ENCODE measurements at regions not wholly inside any gene's neighbourhood (a gene's known extent, or its start where the extent isn't known, plus 50 kb on each side); places are given as distances from the start of the nearest gene placed in this dataset.

DNA sequence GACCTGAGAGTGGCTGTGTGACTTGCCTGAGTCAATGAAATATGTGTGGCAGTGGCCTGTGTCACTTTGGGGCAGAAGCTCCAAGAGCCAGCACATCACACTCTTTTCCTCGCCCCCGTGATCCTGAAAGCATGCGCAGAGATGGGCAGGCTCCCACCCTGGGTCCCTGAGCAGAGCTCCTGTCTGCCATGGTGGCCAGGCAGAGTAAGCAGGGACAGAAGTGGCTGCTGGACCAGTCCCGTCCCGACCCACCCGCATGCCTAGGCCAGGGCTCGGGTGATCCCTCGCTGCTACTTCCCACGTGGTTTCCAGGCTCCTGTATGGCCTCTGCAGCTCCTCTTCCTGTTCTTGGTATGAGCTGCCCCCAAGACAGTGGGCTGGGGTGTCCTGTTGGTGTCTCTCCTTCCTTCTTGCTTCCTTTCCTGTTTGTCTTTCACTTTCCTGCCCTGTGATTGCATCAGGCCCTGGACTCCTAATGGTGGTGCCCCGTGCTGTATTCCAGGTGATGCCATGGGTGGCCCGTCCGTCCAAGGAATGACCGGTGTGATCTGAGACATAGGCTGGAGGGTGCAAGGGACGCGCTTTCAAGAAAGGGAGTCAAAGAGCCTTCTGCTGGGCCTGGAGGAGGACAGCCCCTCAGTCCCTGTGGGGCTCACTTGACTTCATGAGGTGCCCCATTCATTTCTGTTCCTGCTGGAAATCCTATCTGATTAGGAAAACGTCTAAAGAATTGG, 71.4 kb upstream of the SHH start:
- Histone ChIP-seq H3K27ac (no peak overlapping the region), H3K4me3 (no peak overlapping the region)

DNA sequence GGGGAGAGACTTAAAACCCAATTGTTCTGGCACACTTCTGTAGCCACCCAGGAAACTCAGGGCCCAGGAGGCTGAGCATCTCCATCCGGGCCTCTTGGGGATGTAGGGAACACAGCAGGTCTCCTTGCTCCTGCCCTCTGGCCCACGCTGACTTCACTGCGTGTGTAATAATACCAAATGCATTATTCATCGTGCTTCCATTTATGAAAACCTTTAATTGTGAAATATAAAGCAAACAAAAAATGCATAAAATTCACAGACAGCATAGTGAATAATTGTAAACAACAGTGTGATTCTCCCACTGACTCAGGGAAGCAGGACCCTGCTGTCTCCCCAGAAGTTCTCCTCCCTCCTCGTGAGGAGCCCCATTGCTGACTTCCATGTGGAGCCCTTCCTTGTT, 70.3 kb upstream of the SHH start:
- Histone ChIP-seq H3K27ac (no peak overlapping the region), H3K4me3 (no peak overlapping the region)

DNA sequence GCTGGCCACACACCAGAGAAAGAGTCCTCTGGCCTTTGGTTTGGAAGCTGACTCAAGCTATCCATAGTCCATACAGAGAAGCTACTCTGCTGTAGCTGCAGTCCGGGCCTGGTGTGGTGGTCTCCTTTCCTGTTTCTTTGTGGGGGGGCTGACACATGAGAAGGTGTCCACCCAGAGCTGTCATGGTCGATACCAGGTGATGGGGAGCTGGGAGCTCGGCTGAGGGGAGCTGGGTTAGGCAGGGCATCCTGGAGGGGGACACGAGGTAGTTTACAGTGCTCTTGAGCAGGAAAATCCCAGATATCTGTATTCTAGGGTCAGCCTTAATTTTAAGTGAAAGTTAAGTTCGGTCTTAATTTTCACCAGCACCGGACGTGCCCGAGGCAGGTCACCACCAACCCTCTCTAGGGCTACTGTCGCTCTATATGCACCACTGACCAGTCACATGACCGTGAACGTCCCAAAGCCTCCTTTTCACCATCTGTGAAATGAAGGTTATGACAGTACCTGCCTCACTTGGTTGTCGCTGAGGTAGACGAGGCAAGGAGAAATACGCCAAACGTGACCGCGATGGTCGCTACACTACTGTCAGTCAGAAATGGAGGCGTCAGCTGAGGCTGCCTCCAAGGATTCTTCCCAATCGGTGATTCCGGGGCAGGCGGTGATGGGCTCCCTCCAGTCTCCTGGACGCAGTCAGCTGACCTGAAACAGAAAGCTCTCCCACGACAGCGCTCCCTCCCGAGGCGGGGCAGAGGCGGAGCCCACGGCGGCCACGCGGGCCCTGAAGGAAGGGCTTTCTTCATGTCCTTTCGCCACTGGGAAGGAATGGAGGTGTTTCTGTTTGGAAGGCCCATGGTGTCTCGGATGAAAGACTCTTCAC, 69.4 kb upstream of the SHH start:
- H3K4me3 ChIP-seq, result no peak overlapping the region
- no peak overlapping the region for H3K27ac ChIP-seq

DNA sequence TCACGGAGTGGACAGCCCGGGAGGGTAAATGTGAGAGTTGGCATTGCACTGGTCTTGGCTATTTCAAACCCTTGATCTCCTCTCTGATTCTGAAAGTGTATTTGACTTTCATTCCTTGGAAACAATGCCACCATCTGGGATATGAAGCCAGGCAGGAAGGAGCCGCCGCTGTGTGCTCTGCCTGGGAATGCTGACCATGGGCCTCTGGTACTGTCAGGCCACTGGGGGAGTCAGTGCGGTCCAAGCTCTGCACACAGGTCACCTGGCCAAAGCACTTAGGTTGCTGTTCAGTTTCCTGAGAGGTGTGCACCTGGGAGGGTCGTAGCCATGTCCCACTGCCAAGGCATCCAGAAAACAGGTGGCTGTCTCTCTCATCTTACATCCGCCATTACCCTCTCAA, 68.5 kb upstream of the SHH start:
- Histone ChIP-seq H3K27ac (no peak overlapping the region), H3K4me3 (no peak overlapping the region)

DNA sequence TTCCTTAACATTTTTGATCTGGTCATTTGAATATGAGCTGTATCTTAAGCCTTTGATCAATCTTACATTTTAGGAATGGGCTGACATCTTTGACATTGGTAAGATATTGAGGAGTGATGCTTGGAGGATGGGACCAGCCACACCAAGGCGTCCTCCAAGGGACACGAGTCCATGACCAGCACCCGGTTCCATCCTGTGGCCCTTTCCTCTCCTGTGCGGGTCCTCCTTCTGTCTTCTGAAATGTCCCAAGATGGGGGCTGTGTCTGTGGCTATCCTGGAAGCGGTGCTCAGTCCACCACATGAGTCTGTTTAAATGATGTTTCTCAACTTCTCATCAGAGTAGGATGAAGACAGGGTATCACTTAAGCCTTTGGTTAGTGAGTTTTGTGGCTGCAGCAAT, 67.3 kb upstream of the SHH start:
- no peak overlapping the region for H3K4me3 ChIP-seq
- no peak overlapping the region for H3K27ac ChIP-seq

DNA sequence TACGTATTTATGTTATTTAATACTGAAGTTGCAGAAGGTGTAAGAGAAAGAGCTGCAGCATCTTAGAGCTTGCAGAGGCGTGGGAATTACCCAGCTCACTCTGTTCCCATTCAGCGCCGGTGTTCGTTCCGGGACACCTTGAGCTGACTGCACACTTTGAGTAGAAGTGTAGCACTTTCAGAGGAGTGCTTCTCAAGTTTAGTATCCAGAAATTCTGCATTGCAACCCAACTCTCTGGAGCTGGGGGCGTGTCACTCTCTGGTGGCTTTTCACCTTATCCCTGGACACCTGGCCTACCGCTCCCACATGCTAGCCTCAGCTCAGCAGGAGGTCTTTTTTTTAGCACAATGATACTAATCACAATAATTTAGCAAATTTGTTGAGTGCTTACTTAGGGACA, 66.4 kb upstream of the SHH start:
- no peak overlapping the region for H3K4me3 ChIP-seq
- no peak overlapping the region for H3K27ac ChIP-seq

DNA sequence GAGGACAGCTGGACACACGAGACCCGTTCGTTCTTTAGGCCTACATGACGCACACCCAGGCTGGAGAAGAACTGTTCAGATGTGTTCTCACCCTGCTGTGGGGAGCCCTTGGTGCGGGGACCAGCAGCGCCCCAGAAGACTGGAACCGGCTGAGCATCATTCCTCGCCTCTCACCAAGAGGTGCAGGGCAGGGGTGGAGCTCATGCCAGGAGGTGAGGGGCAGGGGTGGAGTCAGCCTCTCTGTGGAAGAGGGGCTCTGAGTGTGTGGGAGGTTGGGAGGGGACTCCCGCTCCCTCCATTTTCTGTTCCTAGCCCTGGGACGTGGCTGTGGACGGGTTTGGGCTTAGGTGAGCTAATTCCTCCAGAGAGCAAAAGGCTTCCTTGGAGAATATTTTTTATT, 66.0 kb upstream of the SHH start:
- Histone ChIP-seq H3K4me3 (no peak overlapping the region), H3K27ac (no peak overlapping the region)

DNA sequence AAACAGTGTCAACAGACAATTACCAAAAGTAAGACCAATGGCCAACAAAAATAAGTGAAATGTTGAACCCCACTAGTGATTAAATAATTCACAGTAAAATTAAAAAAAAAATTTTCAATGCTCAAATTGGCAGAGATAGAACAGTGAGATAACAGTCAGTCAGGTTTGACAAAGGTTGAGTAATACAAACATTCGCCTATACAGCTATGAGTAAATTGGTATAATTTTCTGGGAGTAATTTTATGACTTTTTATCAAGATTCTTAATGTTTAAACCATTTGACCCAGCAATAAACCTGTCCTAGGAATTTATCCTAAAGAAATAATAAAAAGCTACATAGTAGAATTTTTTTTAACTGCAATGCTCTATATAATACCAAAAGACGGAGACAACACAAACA, 64.9 kb upstream of the SHH start:
- Histone ChIP-seq H3K4me3 (no peak overlapping the region), H3K27ac (no peak overlapping the region)

DNA sequence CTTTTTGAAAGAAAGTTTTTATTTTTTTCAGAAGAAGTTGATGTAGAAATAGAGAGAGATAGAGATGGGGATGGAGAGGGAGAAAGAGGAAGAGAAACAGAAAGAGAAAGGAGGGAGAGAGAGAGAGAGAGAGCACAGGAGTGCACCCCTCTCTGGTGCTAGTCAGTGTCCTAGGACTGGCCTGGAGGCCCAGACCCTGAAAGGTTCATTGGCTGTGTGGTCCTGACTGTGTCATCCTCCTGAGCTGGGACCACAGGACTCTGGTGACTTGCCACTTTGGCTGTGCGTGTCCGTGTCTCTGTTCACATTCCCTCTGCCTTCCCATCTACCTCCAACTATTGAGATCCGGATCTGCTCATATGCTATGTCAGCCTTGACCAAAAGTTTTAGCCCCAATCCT, 62.1 kb upstream of the SHH start:
- no peak overlapping the region for H3K4me3 ChIP-seq
- H3K27ac ChIP-seq, result no peak overlapping the region

DNA sequence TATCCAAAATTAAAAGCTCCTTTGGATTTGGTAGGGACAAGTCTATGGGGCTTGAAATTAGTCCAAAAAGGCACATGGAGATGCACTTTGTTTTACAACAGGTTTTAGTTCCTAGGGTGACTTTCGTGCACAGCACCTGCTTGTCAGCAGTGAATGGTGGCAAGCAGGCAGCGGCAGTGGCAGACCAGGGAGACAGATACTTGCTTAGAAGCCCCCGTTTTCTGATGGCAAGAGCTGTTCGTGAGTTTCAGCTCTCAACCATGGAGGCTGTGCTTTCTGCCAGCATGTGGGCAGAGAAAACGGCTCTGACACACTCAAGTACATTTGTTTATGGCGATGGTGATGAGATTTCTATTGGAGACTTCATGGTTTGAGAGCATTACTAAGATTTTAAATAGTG, 61.7 kb upstream of the SHH start:
- H3K27ac ChIP-seq, result no peak overlapping the region
- no peak overlapping the region for H3K4me3 ChIP-seq

DNA sequence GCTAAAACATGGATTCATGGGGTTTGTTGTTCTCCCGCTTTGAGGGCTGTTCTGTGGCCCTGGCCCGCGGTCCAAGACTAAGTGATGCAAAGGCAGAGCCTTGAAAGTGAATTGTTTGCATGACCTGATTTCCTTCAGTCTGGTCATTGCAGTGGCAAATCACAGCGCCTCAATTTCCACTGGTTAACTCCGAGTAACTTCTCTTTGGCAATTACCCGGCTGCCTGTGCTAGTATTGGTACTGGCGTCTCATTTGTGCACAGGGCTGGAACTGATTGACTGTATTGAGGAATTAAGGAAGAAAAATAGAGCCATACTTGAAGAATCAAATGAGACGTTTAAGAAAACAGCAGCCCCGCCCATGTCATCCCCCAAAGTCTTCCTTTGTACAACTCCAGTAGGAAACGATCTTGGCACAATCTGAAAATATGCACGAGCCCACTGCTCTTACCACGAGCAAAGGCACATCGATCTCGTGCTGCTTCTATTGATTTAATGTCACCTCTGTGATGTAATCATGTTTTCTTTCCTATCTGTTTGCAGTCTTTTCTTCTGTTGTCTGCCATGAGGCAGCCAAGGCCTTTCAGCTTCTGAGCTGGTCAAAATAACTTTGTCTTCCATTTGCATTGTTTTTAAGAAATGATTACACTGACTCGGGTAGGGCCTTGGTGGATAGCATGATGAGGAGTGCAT, 60.6 kb upstream of the SHH start:
- Histone ChIP-seq H3K27ac (no peak overlapping the region), H3K4me3 (no peak overlapping the region)

DNA sequence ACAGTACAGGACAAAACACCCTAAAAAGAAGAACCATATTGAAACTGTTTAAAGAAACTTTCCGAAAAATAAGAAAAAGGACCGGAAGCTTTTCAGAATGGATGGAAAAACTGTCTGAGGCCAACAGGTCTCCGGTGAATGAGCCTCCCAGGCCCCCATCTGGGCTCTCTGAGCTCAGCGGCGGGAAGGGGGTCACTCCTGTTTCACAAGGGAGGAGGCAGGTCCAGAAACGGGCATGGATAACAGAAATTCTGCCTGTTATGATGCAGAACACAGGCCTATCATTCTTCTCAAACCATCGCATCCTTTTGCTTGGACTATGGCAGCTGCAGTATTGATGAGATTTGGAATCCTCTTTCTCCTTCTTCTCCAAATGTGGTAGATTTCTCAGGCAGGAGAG, 58.9 kb upstream of the SHH start:
- no peak overlapping the region for H3K4me3 ChIP-seq
- no peak overlapping the region for H3K27ac ChIP-seq

DNA sequence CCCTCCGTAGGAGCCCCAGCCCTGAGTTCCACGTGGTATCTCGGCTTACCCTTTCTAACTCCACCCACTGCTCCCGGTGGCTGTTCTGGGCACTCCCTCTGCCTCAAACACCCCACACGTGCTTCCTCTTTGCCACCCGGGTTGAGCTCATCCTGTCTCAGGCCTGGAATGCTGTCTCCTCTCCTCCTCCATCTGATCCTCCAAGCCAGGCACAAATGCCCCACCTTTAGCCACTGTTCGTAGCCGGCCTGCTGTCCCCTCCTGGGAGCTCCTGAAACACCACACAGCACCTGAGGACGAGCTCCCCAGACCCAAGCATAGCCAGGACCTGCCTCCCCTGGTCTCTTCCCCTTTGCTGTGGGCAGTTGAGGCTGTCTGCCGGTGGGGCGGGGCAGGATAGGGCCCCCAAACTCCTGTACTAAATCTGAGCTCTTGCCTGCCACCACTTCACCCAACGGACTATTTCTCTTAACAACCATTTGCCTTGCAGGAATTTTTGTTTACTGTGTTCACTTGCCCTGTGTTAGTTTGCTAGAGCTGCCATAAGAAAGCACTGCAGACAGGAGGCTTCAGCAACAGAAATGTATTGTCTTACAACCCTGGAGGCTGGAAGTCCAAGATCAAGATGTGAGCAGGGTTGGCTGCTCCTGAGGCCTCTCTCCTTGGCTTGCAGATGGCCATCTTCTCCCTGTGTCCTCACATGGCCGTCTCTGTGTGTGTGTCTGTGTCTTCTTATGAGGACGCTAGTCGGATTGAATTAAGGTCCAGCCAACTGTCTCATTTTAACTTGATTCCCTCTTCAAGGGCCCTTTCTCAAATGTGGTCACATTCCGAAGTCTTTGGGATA, 58.3 kb upstream of the SHH start:
- Histone ChIP-seq H3K4me3 (no peak overlapping the region), H3K27ac (no peak overlapping the region)

DNA sequence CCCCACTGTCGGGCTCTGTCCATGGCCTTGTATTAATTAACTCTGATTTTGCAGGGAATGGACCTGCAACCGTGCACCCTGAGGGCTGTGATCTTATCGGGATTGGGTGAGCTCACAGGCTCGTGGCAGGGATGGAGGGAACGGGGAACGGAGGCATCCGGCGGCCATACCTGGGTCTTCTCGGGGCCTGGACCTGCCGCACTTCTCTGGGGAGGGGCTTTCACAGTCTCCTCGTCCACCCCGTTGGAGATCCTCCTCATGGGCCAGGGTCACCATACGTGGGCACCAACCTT, 57.5 kb upstream of the SHH start:
- H3K4me3 ChIP-seq, result no peak overlapping the region
- no peak overlapping the region for H3K27ac ChIP-seq

DNA sequence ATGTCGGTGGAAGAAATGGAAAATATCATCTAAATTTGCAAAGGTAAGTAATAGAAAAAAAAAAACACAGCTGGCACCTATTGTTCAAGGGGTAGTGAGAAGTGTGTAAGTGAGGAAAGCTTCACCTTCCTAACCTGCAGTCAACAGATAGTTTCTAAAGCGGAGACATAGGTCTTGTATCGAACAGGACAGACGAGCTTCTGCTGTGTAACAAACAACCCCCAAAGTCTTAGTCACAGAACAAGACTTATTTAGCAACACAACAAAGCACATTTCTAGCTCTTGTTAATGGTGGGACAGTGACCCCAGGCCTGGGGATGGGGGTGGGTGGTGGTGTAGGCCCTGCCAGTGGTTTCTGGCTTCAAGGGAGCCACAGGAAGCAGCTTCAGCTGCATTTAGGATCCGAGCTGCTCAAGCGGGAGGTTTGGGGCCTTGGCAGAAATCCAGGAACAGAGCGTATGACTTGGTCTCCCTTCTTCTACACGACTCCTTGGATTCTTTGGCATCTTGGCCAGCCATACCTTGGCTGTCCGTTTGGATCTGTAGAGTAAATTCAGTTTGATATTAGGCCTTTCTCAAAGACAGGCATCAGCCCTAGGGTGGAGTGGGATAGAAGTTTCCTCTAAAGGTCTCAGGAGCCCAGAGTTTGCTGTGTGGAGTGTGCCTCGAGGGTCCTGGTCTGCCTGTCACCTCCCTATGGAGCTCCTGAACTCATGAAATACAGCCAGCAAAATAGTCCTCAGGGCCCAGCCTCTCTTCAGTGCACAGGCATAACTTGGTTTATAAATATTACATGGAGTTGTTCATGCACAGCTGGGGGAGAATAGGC, 56.9 kb upstream of the SHH start:
- Histone ChIP-seq H3K27ac (no peak overlapping the region), H3K4me3 (no peak overlapping the region)

DNA sequence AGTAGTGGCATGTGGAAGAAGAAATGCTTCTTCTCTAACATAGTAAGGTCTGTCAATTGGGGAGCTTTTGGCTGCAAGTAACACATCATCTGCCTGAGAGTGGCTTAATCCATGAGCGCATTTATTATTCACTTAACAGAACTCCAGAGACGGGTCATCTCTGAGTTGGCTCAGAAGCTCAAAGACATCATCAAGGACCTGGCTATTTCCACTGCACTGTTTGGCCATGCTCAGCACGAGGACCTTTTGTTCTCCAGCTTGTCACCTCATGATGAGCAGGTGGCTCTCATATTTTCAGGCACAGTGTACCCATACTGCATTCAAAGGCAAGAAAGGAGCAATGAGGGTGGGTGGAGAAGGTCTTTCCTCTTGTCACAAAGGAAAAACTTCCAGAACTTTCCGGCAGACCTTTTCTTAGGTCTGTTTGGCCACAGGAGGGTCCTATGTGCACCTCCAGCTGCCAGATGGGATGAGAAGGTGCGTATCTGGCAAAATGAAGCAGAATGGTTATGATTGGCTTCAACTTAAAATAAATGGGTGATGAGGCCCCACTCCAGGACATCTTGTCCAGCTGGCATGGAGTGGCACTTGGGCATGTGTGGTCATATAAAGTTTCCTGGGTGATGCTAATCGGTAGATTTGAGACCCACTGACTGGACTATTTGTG, 55.6 kb upstream of the SHH start:
- Histone ChIP-seq H3K27ac (no peak overlapping the region), H3K4me3 (no peak overlapping the region)

DNA sequence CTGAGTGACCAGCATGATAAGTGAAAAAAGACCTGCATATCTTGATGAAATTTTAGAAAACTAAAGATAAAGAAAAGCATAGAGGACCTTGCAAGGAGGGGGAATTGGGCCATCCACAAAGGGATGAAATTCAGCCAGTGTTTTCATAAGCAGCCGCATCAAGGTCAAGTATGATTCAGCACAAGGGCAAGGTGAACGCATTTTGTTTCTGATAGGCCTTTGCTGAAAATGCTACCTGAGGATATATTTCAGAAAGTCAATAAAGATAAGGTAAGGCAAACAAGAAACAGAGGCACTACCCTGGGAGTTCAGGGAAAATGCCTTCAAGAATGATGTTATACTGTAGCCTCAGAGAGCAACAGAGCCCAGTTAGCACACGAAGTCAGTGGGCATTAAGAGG, 55.0 kb upstream of the SHH start:
- no peak overlapping the region for H3K27ac ChIP-seq
- no peak overlapping the region for H3K4me3 ChIP-seq

DNA sequence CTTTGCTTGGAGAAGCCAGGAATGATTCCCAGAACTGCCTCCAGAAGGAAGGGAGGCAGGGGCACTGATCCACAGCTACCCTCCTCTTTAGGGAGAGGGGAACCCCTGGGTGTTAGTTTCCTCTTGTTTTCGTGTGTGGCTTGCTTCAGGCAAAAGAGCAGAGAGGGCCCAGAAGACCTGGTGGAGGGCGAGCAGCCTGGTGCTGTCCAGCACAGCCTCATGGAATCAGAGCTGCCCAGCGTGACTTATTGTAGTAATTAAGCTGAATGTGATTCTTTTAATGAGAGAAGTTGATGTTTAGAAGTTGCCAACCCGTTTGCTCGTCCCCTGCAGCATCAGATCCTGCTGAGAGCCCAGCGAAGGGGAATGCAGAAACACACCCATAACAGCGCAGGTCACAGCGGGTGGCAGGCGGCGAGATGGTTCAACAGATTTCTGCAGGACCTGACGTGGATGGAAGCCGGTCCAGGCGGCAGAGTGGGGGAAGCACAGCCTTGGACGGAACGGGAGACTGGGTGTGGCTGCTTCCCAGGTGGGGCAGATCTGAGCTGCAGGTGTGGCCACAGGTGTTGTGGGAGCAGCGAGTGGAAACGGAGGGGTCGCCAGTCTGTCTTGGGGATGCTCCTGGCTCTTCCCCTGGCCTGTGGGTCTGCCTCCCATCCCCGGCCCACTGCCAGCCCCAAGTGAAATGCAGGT, 53.7 kb upstream of the SHH start:
- H3K4me3 ChIP-seq, result no peak overlapping the region
- no peak overlapping the region for H3K27ac ChIP-seq
